GM12873 (cell line): ENCODE measurements at regions not wholly inside any gene's neighbourhood (a gene's known extent, or its start where the extent isn't known, plus 50 kb on each side); places are given as distances from the start of the nearest gene placed in this dataset.

Experiments used
- CTCF ChIP-seq: IDR thresholded peaks from 2 replicates; pipeline ENCODE4 v1.5.1; 2012; ENCODE audit warnings: low read depth, mild to moderate bottlenecking, moderate library complexity, low read length, control low read depth; ENCODE audit not compliant: insufficient read depth; ENCODE audit errors: missing control alignments

- no peak for TF ChIP-seq CTCF
These were observed 192.8 kb downstream of the GRIN2B start for GRCh38 chr12:13788626-13789025.

GRCh38 chr12:13786646-13787045 is 194.8 kb downstream of the GRIN2B start:
- TF ChIP-seq CTCF: no peak

GRCh38 chr12:13784504-13784903 is 196.9 kb downstream of the GRIN2B start:
- no peak for TF ChIP-seq CTCF

- no peak for TF ChIP-seq CTCF
These were observed 200.9 kb downstream of the GRIN2B start for GRCh38 chr12:13780453-13780852.

DNA sequence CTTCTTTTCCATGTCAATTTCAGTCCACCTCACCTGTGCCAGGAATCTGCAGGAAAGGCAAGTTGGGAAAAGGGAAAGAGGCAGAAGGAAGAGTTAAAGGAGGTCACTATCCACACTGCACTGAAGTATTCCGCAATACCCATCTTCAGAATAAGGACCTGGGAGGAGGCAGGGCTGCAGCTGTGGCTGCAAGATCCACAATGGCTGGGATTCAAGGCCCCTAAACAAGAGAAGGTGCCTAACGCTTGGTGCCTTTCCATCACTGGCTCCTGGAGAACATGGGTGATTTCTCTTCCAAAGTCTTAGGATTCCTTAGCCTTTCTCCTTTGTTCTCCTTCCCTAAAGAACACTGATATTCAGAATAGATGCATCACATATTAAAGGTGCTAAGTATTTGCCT is 204.0 kb downstream of the GRIN2B start:
- TF ChIP-seq CTCF: no peak

- TF ChIP-seq CTCF: no peak
These were observed 209.1 kb downstream of the GRIN2B start for GRCh38 chr12:13772264-13772663.

DNA sequence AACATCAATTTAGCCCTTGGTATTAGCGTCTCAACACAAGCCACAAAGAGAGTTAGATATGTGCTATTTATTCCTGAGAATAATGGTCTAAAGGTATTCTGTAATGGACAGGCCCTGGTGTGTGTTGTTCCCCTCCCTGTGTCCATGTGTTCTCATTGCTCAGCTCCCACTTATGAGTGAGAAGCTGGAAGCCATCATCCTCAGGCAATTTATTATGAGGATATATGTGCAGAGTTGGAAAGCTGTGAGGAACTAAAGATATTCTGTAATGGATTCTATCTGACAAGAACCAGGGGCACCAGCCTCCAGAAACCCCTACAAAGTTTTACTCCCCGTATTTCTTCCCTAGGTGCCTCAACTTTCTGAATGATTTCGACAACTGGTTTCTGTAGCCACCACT is 210.8 kb downstream of the GRIN2B start:
- no peak for TF ChIP-seq CTCF
